ENCODE measurements at regions not wholly inside any gene's neighbourhood (a gene's known extent, or its start where the extent isn't known, plus 50 kb on each side); places are given as distances from the start of the nearest gene placed in this dataset.

- H3K4me1 ChIP-seq (ENCODE audit: low read depth): no peaks in the 10 kb centered on the region
- no peak for TF ChIP-seq CTCF (IDR thresholded peaks at IDR 0.05; ENCODE audit: low read depth, low read length)
- H3K9me3 ChIP-seq (ENCODE audit: low read depth): no peaks in the 10 kb centered on the region
- H3K36me3 ChIP-seq: no peaks in the 10 kb centered on the region
- DNase-seq (ENCODE audit: low read depth in 1 of 2, low spot score in 1 of 2): no peak
- H3K27me3 ChIP-seq: no peaks in the 10 kb centered on the region
- H3K27ac ChIP-seq: no peak overlapping the region
- no peak overlapping the region for H3K4me3 ChIP-seq
These were observed 49.9 kb downstream of the CHRM3 start for GRCh38 chr1:239436286-239436685.

GRCh38 chr1:239437822-239438221 is 51.5 kb downstream of the CHRM3 start:
- Histone ChIP-seq H3K4me3 (no peak overlapping the region), H3K36me3 (no peaks in the 10 kb centered on the region), H3K9me3 (ENCODE audit: low read depth) (no peaks in the 10 kb centered on the region), H3K4me1 (ENCODE audit: low read depth) (no peaks in the 10 kb centered on the region), H3K27ac (no peak overlapping the region), H3K27me3 (no peaks in the 10 kb centered on the region)
- no peak for DNase-seq (ENCODE audit: low read depth in 1 of 2, low spot score in 1 of 2)
- no peak for TF ChIP-seq CTCF (IDR thresholded peaks at IDR 0.05; ENCODE audit: low read depth, low read length)

- no peak for TF ChIP-seq CTCF (IDR thresholded peaks at IDR 0.05; ENCODE audit: low read depth, low read length)
- Histone ChIP-seq H3K36me3 (no peaks in the 10 kb centered on the region), H3K9me3 (ENCODE audit: low read depth) (no peaks in the 10 kb centered on the region), H3K4me3 (no peak overlapping the region), H3K4me1 (ENCODE audit: low read depth) (no peaks in the 10 kb centered on the region), H3K27ac (no peak overlapping the region), H3K27me3 (no peaks in the 10 kb centered on the region)
- DNase-seq (ENCODE audit: low read depth in 1 of 2, low spot score in 1 of 2): no peak
These were observed 52.5 kb downstream of the CHRM3 start for GRCh38 chr1:239438891-239439290.

- no peaks in the 10 kb centered on the region for H3K9me3 ChIP-seq (ENCODE audit: low read depth)
These were observed 57.0 kb downstream of the CHRM3 start for GRCh38 chr1:239443361-239443760.

GRCh38 chr1:239446611-239447010 is 60.2 kb downstream of the CHRM3 start:
- no peak overlapping the region for H3K4me3 ChIP-seq
- H3K27me3 ChIP-seq: no peaks in the 10 kb centered on the region
- TF ChIP-seq CTCF (IDR thresholded peaks at IDR 0.05; ENCODE audit: low read depth, low read length): no peak
- no peak for DNase-seq (ENCODE audit: low read depth in 1 of 2, low spot score in 1 of 2)
- no peaks in the 10 kb centered on the region for H3K9me3 ChIP-seq (ENCODE audit: low read depth)
- H3K36me3 ChIP-seq: no peaks in the 10 kb centered on the region
- H3K27ac ChIP-seq: no peak overlapping the region
- H3K4me1 ChIP-seq (ENCODE audit: low read depth): no peaks in the 10 kb centered on the region

More at GRCh38 chr1:239443361-239443760, 57.0 kb downstream of the CHRM3 start:
- Histone ChIP-seq H3K4me1 (ENCODE audit: low read depth) (no peaks in the 10 kb centered on the region), H3K27me3 (no peaks in the 10 kb centered on the region), H3K4me3 (no peak overlapping the region), H3K27ac (no peak overlapping the region), H3K36me3 (no peaks in the 10 kb centered on the region)
- no peak for TF ChIP-seq CTCF (IDR thresholded peaks at IDR 0.05; ENCODE audit: low read depth, low read length)
- no peak for DNase-seq (ENCODE audit: low read depth in 1 of 2, low spot score in 1 of 2)

- Histone ChIP-seq H3K4me3 (no peak overlapping the region), H3K9me3 (ENCODE audit: low read depth) (no peaks in the 10 kb centered on the region), H3K4me1 (ENCODE audit: low read depth) (no peaks in the 10 kb centered on the region), H3K27me3 (no peaks in the 10 kb centered on the region), H3K36me3 (no peaks in the 10 kb centered on the region), H3K27ac (no peak overlapping the region)
- DNase-seq (ENCODE audit: low read depth in 1 of 2, low spot score in 1 of 2): no peak
- no peak for TF ChIP-seq CTCF (IDR thresholded peaks at IDR 0.05; ENCODE audit: low read depth, low read length)
These were observed 62.5 kb downstream of the CHRM3 start for GRCh38 chr1:239448911-239449310.

Data from cardiac muscle cell (in vitro differentiated cells and primary cell).